KMS-11 (cell line): ENCODE measurements at regions not wholly inside any gene's neighbourhood (a gene's known extent, or its start where the extent isn't known, plus 50 kb on each side); places are given as distances from the start of the nearest gene placed in this dataset.

Experiments
- H2AFZ ChIP-seq: fragments of 200-600 bp; sonication (generic); 2 replicates; pipeline ENCODE4 v1.6.1; 2016; ENCODE audit warnings: antibody characterized with exemption, mixed run types, low read depth
- H3K27ac ChIP-seq: fragments of 200-600 bp; sonication (generic); 2 replicates; pipeline ENCODE4 v1.6.1; 2016; ENCODE audit warnings: mild to moderate bottlenecking, mixed run types
- H3K27me3 ChIP-seq: fragments of 200-600 bp; sonication (generic); 2 replicates; pipeline ENCODE4 v1.6.1; 2017; ENCODE audit warnings: mild to moderate bottlenecking, low read depth, mixed run types, moderate library complexity; ENCODE audit not compliant: insufficient read depth
- H3K36me3 ChIP-seq: fragments of 200-600 bp; sonication (generic); 2 replicates; pipeline ENCODE4 v1.6.1; 2017; ENCODE audit warnings: mild to moderate bottlenecking, mixed run types; ENCODE audit not compliant: insufficient read depth
- H3K4me1 ChIP-seq: fragments of 200-600 bp; sonication (generic); 2 replicates; pipeline ENCODE4 v1.6.1; 2016; ENCODE audit warnings: mild to moderate bottlenecking, low read depth, mixed run types; ENCODE audit not compliant: poor library complexity, severe bottlenecking
- H3K4me2 ChIP-seq: fragments of 200-600 bp; sonication (generic); 2 replicates; pipeline ENCODE4 v1.7.0; 2016; ENCODE audit warnings: mild to moderate bottlenecking, mixed run types
- H3K4me3 ChIP-seq: fragments of 200-600 bp; sonication (generic); IDR thresholded peaks from 2 replicates; pipeline ENCODE4 v1.6.1; 2017; ENCODE audit warnings: low read depth, low read length, mixed read lengths; ENCODE audit not compliant: insufficient read depth
- H3K79me2 ChIP-seq: fragments of 200-600 bp; sonication (generic); 2 replicates; pipeline ENCODE4 v1.6.1; 2016; ENCODE audit warnings: low read depth, mixed run types; ENCODE audit not compliant: insufficient read depth
- H3K9ac ChIP-seq: fragments of 200-600 bp; sonication (generic); 2 replicates; pipeline ENCODE4 v1.6.1; 2016; ENCODE audit warnings: mild to moderate bottlenecking, mixed run types
- H4K20me1 ChIP-seq: fragments of 200-600 bp; sonication (generic); 2 replicates; pipeline ENCODE4 v1.6.1; 2016; ENCODE audit warnings: mild to moderate bottlenecking, mixed run types; ENCODE audit not compliant: insufficient read depth
- CTCF ChIP-seq: fragments of 200-600 bp; sonication (generic); conservative IDR thresholded peaks from 2 replicates; pipeline ENCODE4 v1.6.1; 2017; ENCODE audit warnings: low read depth, mild to moderate bottlenecking, antibody characterized with exemption, low read length, moderate library complexity, mixed read lengths

- Histone ChIP-seq H3K9ac (no peak overlapping the region), H3K36me3 (no peaks in the 10 kb centered on the region), H3K79me2 (no peaks in the 10 kb centered on the region), H3K4me2 (no peak overlapping the region), H3K27me3 (no peaks in the 10 kb centered on the region), H3K4me1 (no peaks in the 10 kb centered on the region), H3K27ac (no peak overlapping the region), H4K20me1 (no peaks in the 10 kb centered on the region), H2AFZ (no peak overlapping the region), H3K4me3 (no peak overlapping the region)
- no peak for TF ChIP-seq CTCF
Measured at GRCh38 chr14:58901826-58902225, 264.1 kb downstream of the DACT1 start.

GRCh38 chr14:58904776-58905175 is 267.0 kb downstream of the DACT1 start:
- Histone ChIP-seq H3K27ac (no peak overlapping the region), H3K4me2 (no peak overlapping the region), H3K79me2 (no peaks in the 10 kb centered on the region), H2AFZ (no peak overlapping the region), H4K20me1 (no peaks in the 10 kb centered on the region), H3K27me3 (no peaks in the 10 kb centered on the region), H3K36me3 (no peaks in the 10 kb centered on the region), H3K9ac (no peak overlapping the region), H3K4me3 (no peak overlapping the region), H3K4me1 (no peaks in the 10 kb centered on the region)
- no peak for TF ChIP-seq CTCF

- Histone ChIP-seq H3K36me3 (no peaks in the 10 kb centered on the region), H3K27ac (no peak overlapping the region), H3K4me1 (no peaks in the 10 kb centered on the region), H3K9ac (no peak overlapping the region), H3K79me2 (no peaks in the 10 kb centered on the region), H4K20me1 (no peaks in the 10 kb centered on the region), H2AFZ (no peak overlapping the region), H3K4me2 (no peak overlapping the region), H3K27me3 (no peaks in the 10 kb centered on the region), H3K4me3 (no peak overlapping the region)
- TF ChIP-seq CTCF = no peak
Measured at GRCh38 chr14:58907803-58908202, 270.0 kb downstream of the DACT1 start.

GRCh38 chr14:58912287-58912686 is 274.5 kb downstream of the DACT1 start:
- TF ChIP-seq CTCF = no peak
- Histone ChIP-seq H3K4me3 (no peak overlapping the region), H3K79me2 (no peaks in the 10 kb centered on the region)

More at GRCh38 chr14:58912287-58912686, 274.5 kb downstream of the DACT1 start:
- no peaks in the 10 kb centered on the region for H3K36me3 ChIP-seq
- no peak overlapping the region for H2AFZ ChIP-seq
- H3K9ac ChIP-seq = no peak overlapping the region
- no peak overlapping the region for H3K4me2 ChIP-seq
- H3K4me1 ChIP-seq = no peaks in the 10 kb centered on the region
- no peaks in the 10 kb centered on the region for H4K20me1 ChIP-seq
- no peak overlapping the region for H3K27ac ChIP-seq
- no peaks in the 10 kb centered on the region for H3K27me3 ChIP-seq
